GM12891 (cell line): ENCODE measurements at regions not wholly inside any gene's neighbourhood (a gene's known extent, or its start where the extent isn't known, plus 50 kb on each side); places are given as distances from the start of the nearest gene placed in this dataset.

ENCODE experiments used
- DNase-seq: peaks from one replicate; pipeline ENCODE4 v3.0.0; 2011; ENCODE audit warnings: low spot score; ENCODE audit not compliant: insufficient read length
- FAIRE-seq: peaks from 2 replicates; lab custom pipeline; 2011; peaks lifted over from hg19 to GRCh38; lab: Jason Lieb, UNC
- PAX5 ChIP-seq: IDR thresholded peaks from 2 replicates; pipeline ENCODE4 v1.6.1; 2011; ENCODE audit warnings: low read length, moderate library complexity, mild to moderate bottlenecking; ENCODE audit not compliant: insufficient read depth, severe bottlenecking
- POLR2A ChIP-seq: IDR thresholded peaks from 2 replicates; pipeline ENCODE4 v1.6.1; 2011; ENCODE audit warnings: low read depth, low read length, control low read depth
- POLR2AphosphoS5 ChIP-seq: IDR thresholded peaks from 2 replicates; pipeline ENCODE4 v1.6.1; 2011; ENCODE audit warnings: low read depth, low read length, control low read depth
- POU2F2 ChIP-seq: IDR thresholded peaks from 2 replicates; pipeline ENCODE4 v1.6.1; 2011; ENCODE audit warnings: low read depth, mild to moderate bottlenecking, control low read depth, low read length, moderate library complexity
- SPI1 ChIP-seq: IDR thresholded peaks from 2 replicates; pipeline ENCODE4 v1.6.1; 2011; ENCODE audit warnings: low read depth, low read length, control low read depth
- TAF1 ChIP-seq: IDR thresholded peaks from 2 replicates; pipeline ENCODE4 v1.6.1; 2011; ENCODE audit warnings: low read depth, low read length, control low read depth

DNA sequence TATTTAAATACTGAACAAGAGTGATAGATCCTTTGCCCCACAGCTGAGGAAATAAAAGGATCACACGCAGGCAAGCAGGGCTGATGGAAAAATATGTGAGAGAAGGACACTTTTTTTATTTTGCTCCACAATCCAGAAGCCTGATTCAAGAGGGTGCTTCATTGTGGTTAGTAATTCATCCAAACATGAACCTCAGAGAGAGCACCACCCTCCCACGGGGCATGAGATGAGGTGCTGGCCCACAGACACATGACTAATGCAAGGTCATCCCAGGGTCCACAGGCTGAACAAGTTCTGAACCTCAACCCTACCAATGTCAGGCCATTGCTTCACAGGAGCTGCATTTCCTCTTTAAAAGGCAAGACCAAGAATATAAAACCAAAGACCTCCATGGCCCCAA is 239.6 kb downstream of the MREG start:
- no peak for TF ChIP-seq SPI1
- TF ChIP-seq TAF1, result no peak
- no peak for TF ChIP-seq PAX5
- no peak for TF ChIP-seq POU2F2
- TF ChIP-seq POLR2A, result no peak
- TF ChIP-seq POLR2AphosphoS5, result no peak
- DNase-seq (no peak), FAIRE-seq (no peak)

DNA sequence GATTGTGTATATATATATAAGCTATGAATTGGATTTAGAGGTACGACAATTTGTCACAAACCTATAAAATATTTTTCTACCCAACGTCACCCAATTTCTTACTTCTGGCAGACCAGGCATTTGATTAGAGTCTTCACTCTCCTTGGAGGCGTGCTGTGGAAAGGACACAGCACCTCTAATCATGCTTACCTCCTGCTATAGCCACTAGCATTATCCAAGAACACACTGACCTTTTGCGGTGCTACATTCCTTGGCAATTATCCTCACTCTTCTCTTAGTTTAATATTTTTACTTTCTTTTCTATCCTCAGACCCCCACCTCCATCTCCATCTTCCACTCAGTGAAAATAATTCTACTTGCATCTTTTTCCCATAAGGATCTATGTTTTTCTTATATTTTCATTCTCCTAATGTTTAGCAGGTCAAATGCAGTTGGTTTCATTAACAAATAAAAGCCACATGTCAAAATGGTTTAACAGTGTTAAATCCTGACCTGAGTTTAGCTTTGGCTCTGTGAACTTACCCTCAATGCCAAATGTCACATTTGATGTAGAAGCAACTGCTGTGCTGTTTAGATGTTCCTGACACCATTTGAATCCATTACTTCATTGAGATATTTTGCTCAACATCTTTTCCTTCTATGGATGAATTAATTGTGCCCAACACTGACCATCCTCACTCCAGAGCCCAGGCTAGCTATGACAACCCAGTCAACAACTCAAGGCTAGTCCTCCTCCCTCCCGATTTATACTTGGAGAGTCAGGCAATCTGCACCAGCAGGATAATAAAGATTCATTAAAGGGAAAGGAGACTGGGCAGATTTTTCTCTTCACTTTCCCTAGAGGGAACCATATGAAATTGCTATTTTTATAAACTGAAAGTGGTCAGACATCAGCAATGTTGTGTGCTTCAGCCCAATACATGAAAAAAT is 240.5 kb downstream of the MREG start:
- no peak for TF ChIP-seq TAF1
- TF ChIP-seq PAX5, result no peak
- TF ChIP-seq SPI1, result no peak
- no peak for TF ChIP-seq POU2F2
- no peak for TF ChIP-seq POLR2A
- TF ChIP-seq POLR2AphosphoS5, result no peak
- DNase-seq (no peak), FAIRE-seq (no peak)

DNA sequence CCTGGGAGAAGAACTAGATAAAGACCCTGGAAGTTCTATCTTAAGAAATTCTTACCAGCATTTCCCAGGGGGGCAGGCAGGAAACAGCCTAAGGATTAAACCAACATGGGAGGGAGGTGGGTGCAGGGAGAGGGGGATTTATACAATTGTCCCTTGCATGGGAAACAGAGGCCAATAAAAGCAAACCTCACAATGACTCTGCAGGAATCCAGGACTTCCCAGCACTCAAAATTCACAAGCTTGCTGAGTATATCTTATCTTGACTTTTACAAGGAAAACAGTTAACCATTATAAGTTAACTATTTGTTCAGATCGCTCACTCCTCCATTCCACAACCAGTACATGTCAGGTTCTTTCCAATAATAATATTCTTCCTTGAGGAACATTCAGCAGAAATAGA is 241.3 kb downstream of the MREG start:
- no peak for DNase-seq
- no peak for TF ChIP-seq SPI1
- TF ChIP-seq POLR2A, result no peak
- TF ChIP-seq POLR2AphosphoS5, result no peak
- FAIRE-seq, result no peak

DNA sequence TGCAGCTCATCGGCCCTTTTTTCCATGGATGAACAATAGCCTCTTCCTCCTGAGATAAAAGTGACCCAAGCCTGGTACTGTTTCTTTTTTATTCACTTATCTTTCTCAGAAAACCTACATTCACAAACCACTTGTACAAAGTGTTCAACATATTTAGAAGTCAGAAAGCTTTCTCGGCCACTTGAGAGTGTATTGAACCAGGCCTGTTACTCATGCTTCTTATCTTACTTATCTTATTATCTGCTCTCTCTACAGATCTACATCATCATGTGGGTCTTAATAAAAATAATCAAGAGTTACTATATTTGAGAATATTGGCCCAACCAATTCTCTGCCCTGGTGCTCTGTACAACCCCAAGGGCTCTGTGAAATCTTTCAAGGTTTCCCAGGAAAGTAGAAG is 242.1 kb downstream of the MREG start:
- DNase-seq (no peak), FAIRE-seq (no peak)
- TF ChIP-seq TAF1 (no peak), POLR2AphosphoS5 (no peak), POU2F2 (no peak), POLR2A (no peak), PAX5 (no peak), SPI1 (no peak)

DNA sequence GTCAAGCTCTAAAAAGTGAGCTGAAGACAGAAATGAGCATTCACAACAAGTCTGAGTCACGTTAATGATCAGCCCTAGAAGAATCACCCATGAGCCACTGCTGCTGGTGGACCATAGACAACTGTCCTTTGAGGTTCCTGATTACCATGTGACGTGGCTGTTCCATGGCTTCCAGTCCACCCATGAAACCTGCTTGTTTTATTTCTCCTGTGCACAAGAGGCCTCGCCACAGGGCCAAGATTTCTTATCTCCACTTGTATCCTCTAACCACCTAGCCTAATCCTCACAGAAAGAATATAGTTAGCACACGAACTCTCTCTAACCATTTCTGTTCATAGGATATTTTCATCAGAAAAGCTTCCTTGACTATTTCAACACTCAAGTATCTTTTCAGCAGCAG is 242.7 kb downstream of the MREG start:
- TF ChIP-seq TAF1 (no peak), SPI1 (no peak), PAX5 (no peak), POU2F2 (no peak), POLR2AphosphoS5 (no peak), POLR2A (no peak)
- FAIRE-seq (no peak), DNase-seq (no peak)

DNA sequence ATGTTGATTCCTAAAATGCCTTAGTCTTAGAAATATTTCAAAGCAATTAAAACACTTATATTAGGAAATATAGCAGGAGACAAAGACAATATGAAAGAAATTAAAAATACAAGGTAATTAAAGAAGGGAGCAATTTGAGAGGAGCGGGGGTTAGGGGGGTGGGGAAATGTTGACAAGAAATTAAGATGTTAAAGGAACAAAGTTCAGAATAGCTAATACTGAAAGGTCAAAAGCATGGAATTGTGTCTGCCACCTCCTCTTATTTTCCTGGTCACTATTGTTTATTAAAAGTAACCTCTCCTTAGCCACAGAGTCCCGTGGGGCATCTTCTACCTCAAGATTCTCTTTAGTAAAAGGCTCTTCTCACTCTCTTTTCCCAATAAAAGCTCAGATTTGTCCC is 244.1 kb downstream of the MREG start:
- no peak for FAIRE-seq
- TF ChIP-seq POU2F2 (no peak), SPI1 (no peak), TAF1 (no peak), POLR2A (no peak), POLR2AphosphoS5 (no peak)

DNA sequence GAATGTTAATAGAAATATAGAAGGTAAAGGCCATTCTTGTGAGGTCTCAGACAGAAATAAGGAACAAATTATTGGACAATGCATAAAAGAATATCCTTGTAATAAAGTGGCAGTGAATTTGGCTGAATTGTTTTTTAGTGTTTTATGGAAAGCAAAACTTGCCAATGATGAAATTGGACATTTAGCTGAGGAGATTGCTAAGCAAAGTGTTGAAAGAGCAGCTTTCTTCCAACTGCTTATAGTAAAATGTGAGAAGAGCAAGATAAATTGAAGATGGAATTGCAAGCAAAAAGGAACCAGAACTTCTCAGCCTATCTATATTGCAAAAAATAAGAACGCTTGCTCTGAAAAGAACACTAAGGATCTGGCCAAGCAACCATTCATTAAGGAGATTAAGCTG is 245.7 kb downstream of the MREG start:
- no peak for DNase-seq
- FAIRE-seq, result no peak
- TF ChIP-seq PAX5 (no peak), TAF1 (no peak), POU2F2 (no peak), POLR2A (no peak), POLR2AphosphoS5 (no peak)

More for the DNA sequence above, 244.1 kb downstream of the MREG start:
- DNase-seq, result no peak

DNA sequence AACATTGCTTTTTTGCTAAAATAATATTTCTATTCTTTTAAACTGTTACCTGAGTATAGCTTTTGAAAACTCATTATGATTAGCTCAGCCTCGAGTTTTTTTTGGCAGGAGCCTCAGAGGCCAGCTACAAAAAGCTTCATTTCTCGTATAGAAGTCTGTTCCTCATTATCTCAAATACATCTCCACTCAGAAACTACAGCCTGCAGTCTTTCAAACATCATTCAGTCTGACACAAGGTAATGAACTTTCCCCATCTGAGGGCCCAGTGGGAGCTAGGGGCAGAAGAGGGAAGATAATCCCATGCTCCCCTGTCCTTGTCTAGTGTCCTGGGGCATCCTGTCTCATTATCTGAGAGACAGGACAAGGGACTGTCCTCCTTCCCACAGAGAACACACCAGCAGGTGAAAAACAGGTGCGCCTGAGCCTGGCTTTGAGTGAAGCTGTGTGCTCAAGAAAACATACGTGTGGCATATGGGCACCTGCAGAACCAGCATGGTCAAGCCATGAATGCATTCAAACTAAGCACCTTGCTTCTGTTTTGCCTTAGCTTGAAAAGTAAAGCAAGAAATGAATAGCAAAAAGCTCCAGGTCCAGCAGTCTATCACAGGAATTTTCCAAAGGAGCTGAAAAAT is 247.5 kb downstream of the MREG start:
- FAIRE-seq (no peak), DNase-seq (no peak)
- TF ChIP-seq SPI1, result no peak
- TF ChIP-seq TAF1, result no peak
- no peak for TF ChIP-seq POLR2A
- TF ChIP-seq POU2F2, result no peak
- no peak for TF ChIP-seq POLR2AphosphoS5
- TF ChIP-seq PAX5, result no peak

DNA sequence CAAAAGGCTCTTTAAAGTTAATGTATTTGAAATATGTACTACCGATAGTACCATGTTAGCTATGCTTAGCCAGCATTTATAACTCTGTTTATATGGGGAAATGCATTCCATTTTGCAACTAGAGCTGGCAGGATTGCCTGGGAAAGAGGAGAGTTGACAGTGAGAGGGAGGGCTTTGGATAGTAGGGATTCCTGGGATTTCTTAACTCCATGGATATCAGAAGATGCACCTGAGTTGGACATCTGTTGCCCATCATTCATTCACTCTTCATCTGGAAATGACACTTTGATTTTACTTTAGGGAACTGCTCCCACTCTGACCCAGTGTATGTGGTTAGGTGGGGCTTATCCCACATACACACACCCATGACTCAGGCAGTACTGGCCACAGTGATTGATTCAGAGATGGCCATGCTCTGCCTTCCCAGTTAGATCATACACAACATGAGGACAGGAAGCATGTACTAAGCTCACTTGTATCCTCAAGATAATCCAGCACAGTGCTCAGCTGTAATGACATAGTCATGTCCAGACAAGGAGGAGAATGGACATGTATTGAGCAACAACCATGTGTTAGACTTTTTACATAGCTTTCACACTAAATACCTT is 248.8 kb downstream of the MREG start:
- TF ChIP-seq POU2F2 (no peak), POLR2AphosphoS5 (no peak), POLR2A (no peak), TAF1 (no peak), SPI1 (no peak), PAX5 (no peak)
- DNase-seq (no peak), FAIRE-seq (no peak)
